HG03097 (cell line): ENCODE measurements at regions not wholly inside any gene's neighbourhood (a gene's known extent, or its start where the extent isn't known, plus 50 kb on each side); places are given as distances from the start of the nearest gene placed in this dataset.
"Not testable (repeated sequence)": the region's sequence is repeated elsewhere in the genome, so short reads cannot be mapped to it uniquely, and the experiment has no call there.

ENCODE experiments used
- ATAC-seq: cut with Tn5 transposase; IDR thresholded peaks from one replicate; pipeline ENCODE4 v1.9.1; 2021; ENCODE audit not compliant: unreplicated experiment, low FRiP score

- no peak for ATAC-seq
Measured at GRCh38 chr10:113480081-113480360, 72.8 kb upstream of the HABP2 start.

GRCh38 chr10:113480851-113481502, 71.9 kb upstream of the HABP2 start:
- ATAC-seq: no peak

- no peak for ATAC-seq
Measured at GRCh38 chr10:113484487-113484886, 68.4 kb upstream of the HABP2 start.

GRCh38 chr10:113485736-113486135, 67.1 kb upstream of the HABP2 start:
- no peak for ATAC-seq

- no peak for ATAC-seq
Measured at GRCh38 chr10:113486531-113486930, 66.3 kb upstream of the HABP2 start.

GRCh38 chr10:113487154-113487553, 65.7 kb upstream of the HABP2 start:
- ATAC-seq: no peak

GRCh38 chr10:113488186-113488585, 64.7 kb upstream of the HABP2 start:
- ATAC-seq: no peak

GRCh38 chr10:113489522-113489921, 63.3 kb upstream of the HABP2 start:
- not testable (repeated sequence) for ATAC-seq

- ATAC-seq: no peak
Measured at GRCh38 chr10:113491967-113492565, 60.8 kb upstream of the HABP2 start.

GRCh38 chr10:113493195-113493594, 59.7 kb upstream of the HABP2 start:
- no peak for ATAC-seq

GRCh38 chr10:113493882-113494301, 59.0 kb upstream of the HABP2 start:
- ATAC-seq: no peak

- ATAC-seq: no peak
Measured at GRCh38 chr10:113494761-113495160, 58.1 kb upstream of the HABP2 start.

- ATAC-seq: no peak
Measured at GRCh38 chr10:113495553-113495952, 57.3 kb upstream of the HABP2 start.

GRCh38 chr10:113496111-113497109, 56.4 kb upstream of the HABP2 start:
- no peak for ATAC-seq

- ATAC-seq: no peak
Measured at GRCh38 chr10:113497198-113497597, 55.7 kb upstream of the HABP2 start.

- ATAC-seq: no peak
Measured at GRCh38 chr10:113498997-113499396, 53.9 kb upstream of the HABP2 start.

GRCh38 chr10:113499806-113500205, 53.0 kb upstream of the HABP2 start:
- no peak for ATAC-seq

GRCh38 chr10:113501031-113501430, 51.8 kb upstream of the HABP2 start:
- ATAC-seq: not testable (repeated sequence)
